SK-N-SH treated with all-trans-retinoic acid at 6 μM for 48 hours (cell line): ENCODE measurements at regions not wholly inside any gene's neighbourhood (a gene's known extent, or its start where the extent isn't known, plus 50 kb on each side); places are given as distances from the start of the nearest gene placed in this dataset.

Source experiments
- ATAC-seq: fragments of 200-7000 bp; cut with Tn5 transposase; 3 replicates; pipeline ENCODE4 v1.9.1; 2020; ENCODE audit warnings: mild to moderate bottlenecking, moderate library complexity
- ARNTL ChIP-seq: fragments of 450-650 bp; formaldehyde crosslinking; IDR thresholded peaks from 2 replicates; pipeline ENCODE4 v1.5.0; 2020; ENCODE audit warnings: low read depth, mild to moderate bottlenecking, moderate library complexity, borderline replicate concordance
- BACH2 ChIP-seq: fragments of 250-450 bp; sonication (Bioruptor Pico); IDR thresholded peaks from 2 replicates; pipeline ENCODE4 v1.9.0; 2021; ENCODE audit warnings: mild to moderate bottlenecking, borderline replicate concordance
- CREB5 ChIP-seq: fragments of 250-450 bp; sonication (Bioruptor Pico); IDR thresholded peaks from 2 replicates; pipeline ENCODE4 v1.5.1; 2020; ENCODE audit warnings: low read depth, mild to moderate bottlenecking, moderate library complexity
- CSDC2 ChIP-seq: fragments of 250-450 bp; sonication (Bioruptor Pico); IDR thresholded peaks from 2 replicates; pipeline ENCODE4 v1.5.0; 2020; ENCODE audit warnings: mild to moderate bottlenecking, moderate library complexity
- CSRNP3 ChIP-seq: fragments of 250-450 bp; sonication (Bioruptor Pico); IDR thresholded peaks from 2 replicates; pipeline ENCODE4 v1.5.1; 2021; ENCODE audit warnings: mild to moderate bottlenecking, moderate library complexity
- ESRRG ChIP-seq: fragments of 250-450 bp; sonication (Bioruptor Pico); IDR thresholded peaks from 2 replicates; pipeline ENCODE4 v1.6.1; 2021; ENCODE audit warnings: mild to moderate bottlenecking
- GLIS3 ChIP-seq: fragments of 250-450 bp; sonication (Bioruptor Pico); IDR thresholded peaks from 2 replicates; pipeline ENCODE4 v1.5.0; 2020; ENCODE audit warnings: mild to moderate bottlenecking, moderate library complexity
- ISL1 ChIP-seq: fragments of 250-450 bp; sonication (Bioruptor Pico); IDR thresholded peaks from 2 replicates; pipeline ENCODE4 v2.1.2; 2022; ENCODE audit warnings: mild to moderate bottlenecking, moderate library complexity
- OSR1 ChIP-seq: fragments of 250-450 bp; sonication (Bioruptor Pico); IDR thresholded peaks from 2 replicates; pipeline ENCODE4 v1.8.0; 2022; ENCODE audit warnings: moderate library complexity, mild to moderate bottlenecking, inconsistent platforms
- POU6F1 ChIP-seq: fragments of 250-450 bp; sonication (Bioruptor Pico); IDR thresholded peaks from 2 replicates; pipeline ENCODE4 v1.8.0; 2021; ENCODE audit warnings: low read depth, mild to moderate bottlenecking, moderate library complexity, borderline replicate concordance
- PPARA ChIP-seq: fragments of 250-450 bp; sonication (Bioruptor Pico); IDR thresholded peaks from 2 replicates; pipeline ENCODE4 v1.5.0; 2020; ENCODE audit warnings: mild to moderate bottlenecking, borderline replicate concordance
- RARB ChIP-seq: fragments of 250-450 bp; sonication (Bioruptor Pico); IDR thresholded peaks from 2 replicates; pipeline ENCODE4 v1.8.0; 2021; ENCODE audit warnings: mild to moderate bottlenecking, moderate library complexity
- SNAI2 ChIP-seq: fragments of 250-450 bp; sonication (Bioruptor Pico); IDR thresholded peaks from 2 replicates; pipeline ENCODE4 v1.5.0; 2020; ENCODE audit warnings: mild to moderate bottlenecking, moderate library complexity
- TCF4 ChIP-seq: fragments of 250-450 bp; sonication (Bioruptor Pico); IDR thresholded peaks from 2 replicates; pipeline ENCODE4 v1.8.0; 2021; ENCODE audit warnings: mild to moderate bottlenecking, moderate library complexity, borderline replicate concordance
- TOX ChIP-seq: fragments of 250-450 bp; sonication (Bioruptor Pico); IDR thresholded peaks from 2 replicates; pipeline ENCODE4 v1.8.0; 2021; ENCODE audit warnings: mild to moderate bottlenecking, moderate library complexity, borderline replicate concordance
- TSHZ2 ChIP-seq: fragments of 250-450 bp; sonication (Bioruptor Pico); IDR thresholded peaks from 2 replicates; pipeline ENCODE4 v1.5.0; 2020; ENCODE audit warnings: mild to moderate bottlenecking, moderate library complexity
- ZC3H10 ChIP-seq: fragments of 250-450 bp; sonication (Bioruptor Pico); IDR thresholded peaks from 2 replicates; pipeline ENCODE4 v1.5.1; 2021; ENCODE audit warnings: mild to moderate bottlenecking, moderate library complexity
- ZFP3 ChIP-seq: fragments of 250-450 bp; sonication (Bioruptor Pico); IDR thresholded peaks from 2 replicates; pipeline ENCODE4 v1.5.0; 2020; ENCODE audit warnings: mild to moderate bottlenecking, moderate library complexity
- ZFP30 ChIP-seq: fragments of 450-650 bp; formaldehyde crosslinking; IDR thresholded peaks from 2 replicates; pipeline ENCODE4 v1.5.0; 2022; ENCODE audit warnings: mild to moderate bottlenecking, moderate library complexity
- ZNF8 ChIP-seq: fragments of 450-650 bp; formaldehyde crosslinking; IDR thresholded peaks from 2 replicates; pipeline ENCODE4 v1.5.0; 2020; ENCODE audit warnings: mild to moderate bottlenecking, moderate library complexity

GRCh38 chr12:25422241-25422640 lies 130.8 kb downstream of the LMNTD1 start:
- no peak for ATAC-seq
- TF ChIP-seq TSHZ2 (CRISPR knock-in tag), result no peak
- TF ChIP-seq BACH2 (CRISPR knock-in tag), result no peak
- TF ChIP-seq ISL1 (CRISPR knock-in tag), result no peak
- TF ChIP-seq ZFP3 (CRISPR knock-in tag), result no peak
- no peak for TF ChIP-seq CREB5 (CRISPR knock-in tag)
- TF ChIP-seq ZNF8, result no peak
- TF ChIP-seq CSRNP3 (CRISPR knock-in tag), result no peak
- no peak for TF ChIP-seq ZFP30 (CRISPR knock-in tag)
- TF ChIP-seq TOX (CRISPR knock-in tag), result no peak
- TF ChIP-seq GLIS3 (CRISPR knock-in tag), result no peak
- TF ChIP-seq PPARA (CRISPR knock-in tag), result no peak
- TF ChIP-seq SNAI2 (CRISPR knock-in tag), result no peak
- no peak for TF ChIP-seq ARNTL (CRISPR knock-in tag)
- no peak for TF ChIP-seq OSR1 (CRISPR knock-in tag)
- no peak for TF ChIP-seq RARB (CRISPR knock-in tag)
- no peak for TF ChIP-seq POU6F1 (CRISPR knock-in tag)
- TF ChIP-seq ESRRG (CRISPR knock-in tag), result no peak

GRCh38 chr12:25421651-25422167 lies 131.4 kb downstream of the LMNTD1 start:
- TF ChIP-seq ZC3H10 (no peak), CSRNP3 (CRISPR knock-in tag) (no peak), ESRRG (CRISPR knock-in tag) (no peak), CREB5 (CRISPR knock-in tag) (no peak), TOX (CRISPR knock-in tag) (no peak), CSDC2 (CRISPR knock-in tag) (no peak), TSHZ2 (CRISPR knock-in tag) (no peak), ISL1 (CRISPR knock-in tag) (no peak), TCF4 (no peak), BACH2 (CRISPR knock-in tag) (no peak), PPARA (CRISPR knock-in tag) (no peak), GLIS3 (CRISPR knock-in tag) (no peak), ZFP3 (CRISPR knock-in tag) (no peak), SNAI2 (CRISPR knock-in tag) (no peak), ZFP30 (CRISPR knock-in tag) (no peak)
- no peak for ATAC-seq
